ENCODE measurements at regions not wholly inside any gene's neighbourhood (a gene's known extent, or its start where the extent isn't known, plus 50 kb on each side); places are given as distances from the start of the nearest gene placed in this dataset.

GRCh38 chr10:43986374-43986773 is 337.7 kb upstream of the ZNF32 start:
- Mint-ChIP-seq H3K4me1 (ENCODE audit: unreplicated experiment) (no peaks in the 10 kb centered on the region), H3K27ac (ENCODE audit: unreplicated experiment) (no peak overlapping the region), H3K27me3 (ENCODE audit: unreplicated experiment) (peaks cover 8% of the 10 kb centered on the region), H3K36me3 (ENCODE audit: unreplicated experiment) (no peaks in the 10 kb centered on the region), H3K9me3 (ENCODE audit: unreplicated experiment) (peaks cover 15% of the 10 kb centered on the region), H3K4me3 (ENCODE audit: unreplicated experiment) (no peak overlapping the region)
- no peak for TF ChIP-seq CTCF (IDR thresholded peaks at IDR 0.05)
- DNase-seq (ENCODE audit: extremely low spot score, unreplicated experiment) = peak; percentile 42

- DNase-seq (ENCODE audit: extremely low spot score, unreplicated experiment) = peak; percentile 73
- Mint-ChIP-seq H3K9me3 (ENCODE audit: unreplicated experiment) (peaks cover 11% of the 10 kb centered on the region), H3K4me3 (ENCODE audit: unreplicated experiment) (no peak overlapping the region), H3K36me3 (ENCODE audit: unreplicated experiment) (no peaks in the 10 kb centered on the region), H3K27me3 (ENCODE audit: unreplicated experiment) (peaks cover 8% of the 10 kb centered on the region), H3K4me1 (ENCODE audit: unreplicated experiment) (no peaks in the 10 kb centered on the region), H3K27ac (ENCODE audit: unreplicated experiment) (no peak overlapping the region)
- TF ChIP-seq CTCF (IDR thresholded peaks at IDR 0.05) = no peak
These were observed 337.3 kb upstream of the ZNF32 start for GRCh38 chr10:43985941-43986340.

GRCh38 chr10:43983856-43984271 is 335.2 kb upstream of the ZNF32 start:
- Mint-ChIP-seq H3K27me3 (ENCODE audit: unreplicated experiment) (peaks cover 2% of the 10 kb centered on the region), H3K27ac (ENCODE audit: unreplicated experiment) (no peak overlapping the region), H3K4me3 (ENCODE audit: unreplicated experiment) (no peak overlapping the region), H3K36me3 (ENCODE audit: unreplicated experiment) (no peaks in the 10 kb centered on the region), H3K4me1 (ENCODE audit: unreplicated experiment) (no peaks in the 10 kb centered on the region), H3K9me3 (ENCODE audit: unreplicated experiment) (no peaks in the 10 kb centered on the region)
- DNase-seq (ENCODE audit: extremely low spot score, unreplicated experiment) = no peak
- no peak for TF ChIP-seq CTCF (IDR thresholded peaks at IDR 0.05)

GRCh38 chr10:43983405-43983804 is 334.7 kb upstream of the ZNF32 start:
- TF ChIP-seq CTCF (IDR thresholded peaks at IDR 0.05) = no peak
- H3K27me3 Mint-ChIP-seq (ENCODE audit: unreplicated experiment) = no peaks in the 10 kb centered on the region
- H3K36me3 Mint-ChIP-seq (ENCODE audit: unreplicated experiment) = no peaks in the 10 kb centered on the region
- no peak for DNase-seq (ENCODE audit: extremely low spot score, unreplicated experiment)
- H3K27ac Mint-ChIP-seq (ENCODE audit: unreplicated experiment) = no peak overlapping the region
- no peaks in the 10 kb centered on the region for H3K9me3 Mint-ChIP-seq (ENCODE audit: unreplicated experiment)
- no peaks in the 10 kb centered on the region for H3K4me1 Mint-ChIP-seq (ENCODE audit: unreplicated experiment)
- no peak overlapping the region for H3K4me3 Mint-ChIP-seq (ENCODE audit: unreplicated experiment)

GRCh38 chr10:43982250-43982649 is 333.6 kb upstream of the ZNF32 start:
- no peaks in the 10 kb centered on the region for H3K36me3 Mint-ChIP-seq (ENCODE audit: unreplicated experiment)
- H3K27me3 Mint-ChIP-seq (ENCODE audit: unreplicated experiment) = no peaks in the 10 kb centered on the region
- H3K4me1 Mint-ChIP-seq (ENCODE audit: unreplicated experiment) = no peaks in the 10 kb centered on the region
- no peak overlapping the region for H3K27ac Mint-ChIP-seq (ENCODE audit: unreplicated experiment)
- H3K4me3 Mint-ChIP-seq (ENCODE audit: unreplicated experiment) = no peak overlapping the region
- TF ChIP-seq CTCF (IDR thresholded peaks at IDR 0.05) = no peak
- DNase-seq (ENCODE audit: extremely low spot score, unreplicated experiment) = peak; percentile 46
- no peaks in the 10 kb centered on the region for H3K9me3 Mint-ChIP-seq (ENCODE audit: unreplicated experiment)

Measured in osteocyte (in vitro differentiated cells).